GM23338 (cell line): ENCODE measurements at regions not wholly inside any gene's neighbourhood (a gene's known extent, or its start where the extent isn't known, plus 50 kb on each side); places are given as distances from the start of the nearest gene placed in this dataset.

Source experiments
- ATAC-seq: fragments of 200-7000 bp; cut with Tn5 transposase; 3 replicates; pipeline ENCODE4 v1.9.1; 2020
- DNase-seq: peaks from one replicate; pipeline ENCODE4 v3.0.0-alpha.2; 2015; ENCODE audit warnings: low spot score
- H2AFZ ChIP-seq: fragments of 200-600 bp; sonication (generic); 2 replicates; pipeline ENCODE4 v1.8.0; 2016; ENCODE audit warnings: antibody characterized with exemption, mild to moderate bottlenecking, moderate library complexity
- H3F3A ChIP-seq: fragments of 200-600 bp; sonication (generic); replicated peaks from 2 replicates; pipeline ENCODE4 v1.8.0; 2017; ENCODE audit warnings: antibody characterized with exemption, mixed run types, low read depth
- H3K27ac ChIP-seq: fragments of 200-600 bp; sonication (generic); 2 replicates; pipeline ENCODE4 v1.6.1; 2016; ENCODE audit warnings: low read depth
- H3K27me3 ChIP-seq: fragments of 200-600 bp; sonication (generic); 2 replicates; pipeline ENCODE4 v1.8.0; 2016; ENCODE audit warnings: mild to moderate bottlenecking, mixed run types, moderate library complexity; ENCODE audit not compliant: insufficient read depth
- H3K36me3 ChIP-seq: fragments of 200-600 bp; sonication (generic); 2 replicates; pipeline ENCODE4 v1.8.0; 2016; ENCODE audit warnings: mild to moderate bottlenecking; ENCODE audit not compliant: insufficient read depth
- H3K4me1 ChIP-seq: fragments of 200-600 bp; sonication (generic); 2 replicates; pipeline ENCODE4 v1.8.0; 2016; ENCODE audit warnings: mild to moderate bottlenecking, moderate library complexity; ENCODE audit not compliant: insufficient read depth
- H3K4me2 ChIP-seq: fragments of 200-600 bp; sonication (generic); 2 replicates; pipeline ENCODE4 v1.7.1; 2017; ENCODE audit warnings: mixed run types
- H3K4me3 ChIP-seq: fragments of 200-600 bp; sonication (generic); 2 replicates; pipeline ENCODE4 v1.6.1; 2016; ENCODE audit warnings: mixed run types
- H3K79me2 ChIP-seq: fragments of 200-600 bp; sonication (generic); replicated peaks from 2 replicates; pipeline ENCODE4 v1.8.0; 2017; ENCODE audit warnings: mild to moderate bottlenecking; ENCODE audit not compliant: insufficient read depth
- H3K9me2 ChIP-seq: fragments of 200-600 bp; sonication (generic); 2 replicates; pipeline ENCODE4 v1.8.0; 2017; ENCODE audit not compliant: insufficient read depth
- H4K20me1 ChIP-seq: fragments of 200-600 bp; sonication (generic); replicated peaks from 2 replicates; pipeline ENCODE4 v1.8.0; 2017; ENCODE audit warnings: mild to moderate bottlenecking; ENCODE audit not compliant: insufficient read depth
- H3K27ac Mint-ChIP-seq: 2 replicates; pipeline ENCODE4 v1.8.0; 2020; ENCODE audit warnings: inconsistent platforms, mild to moderate bottlenecking, moderate library complexity, mixed read lengths
- H3K27me3 Mint-ChIP-seq: 3 replicates; pipeline ENCODE4 v1.8.0; 2022; ENCODE audit warnings: low read depth, mild to moderate bottlenecking, moderate library complexity, mixed read lengths, inconsistent platforms; ENCODE audit not compliant: insufficient read depth, poor library complexity
- H3K36me3 Mint-ChIP-seq: 3 replicates; pipeline ENCODE4 v1.8.0; 2021; ENCODE audit warnings: low read depth, mild to moderate bottlenecking, inconsistent platforms, moderate library complexity, mixed read lengths
- H3K4me1 Mint-ChIP-seq: 3 replicates; pipeline ENCODE4 v1.8.0; 2020; ENCODE audit warnings: mild to moderate bottlenecking, inconsistent platforms, mixed read lengths
- H3K4me3 Mint-ChIP-seq: 3 replicates; pipeline ENCODE4 v1.8.0; 2021; ENCODE audit warnings: moderate library complexity, mild to moderate bottlenecking, inconsistent platforms, mixed read lengths
- H3K9me3 Mint-ChIP-seq: 3 replicates; pipeline ENCODE4 v1.8.0; 2020; ENCODE audit warnings: moderate library complexity, mild to moderate bottlenecking, inconsistent platforms, mixed read lengths
- CREB1 ChIP-seq: fragments of 250-450 bp; sonication (Bioruptor Pico); IDR thresholded peaks from 2 replicates; pipeline ENCODE4 v1.5.0; 2020; ENCODE audit warnings: low read depth, mild to moderate bottlenecking, moderate library complexity
- CTCF ChIP-seq, 2 experiments: fragments of 200-600 bp in 1 of 2; sonication (generic) in 1 of 2; conservative IDR thresholded peaks; 2 replicates each; pipeline versions ENCODE4 v1.5.1 to v1.6.1; 2016 to 2017; ENCODE audit warnings: antibody characterized with exemption in 2 of 2, low read depth in 2 of 2, mild to moderate bottlenecking in 2 of 2, moderate library complexity in 1 of 2
- JUNB ChIP-seq: IDR thresholded peaks from one replicate; pipeline ENCODE4 v1.6.1; 2016; ENCODE audit warnings: antibody characterized with exemption; ENCODE audit not compliant: unreplicated experiment
- ZNF331 ChIP-seq: fragments of 250-450 bp; sonication (Bioruptor Pico); IDR thresholded peaks from 2 replicates; pipeline ENCODE4 v1.5.0; 2020; ENCODE audit warnings: low read depth, mild to moderate bottlenecking, moderate library complexity
- ZNF462 ChIP-seq: fragments of 250-450 bp; sonication (Bioruptor Pico); IDR thresholded peaks from 2 replicates; pipeline ENCODE4 v1.5.0; 2020; ENCODE audit warnings: mild to moderate bottlenecking, moderate library complexity

GRCh38 chr13:34512817-34513216 lies 429.3 kb upstream of the NBEA start (continued):
- no peak for TF ChIP-seq ZNF462 (CRISPR knock-in tag)
- TF ChIP-seq ZNF331 = no peak
- TF ChIP-seq CTCF (conservative IDR thresholded peaks at IDR 0.05; ENCODE audit: low read depth in 2 of 2) = no peak

GRCh38 chr13:34513526-34513925 lies 428.5 kb upstream of the NBEA start:
- ATAC-seq (no peak), DNase-seq (no peak)
- Mint-ChIP-seq H3K4me1 (no peaks in the 10 kb centered on the region), H3K27me3 (no peaks in the 10 kb centered on the region), H3K9me3 (no peaks in the 10 kb centered on the region), H3K4me3 (no peak overlapping the region), H3K36me3 (no peaks in the 10 kb centered on the region), H3K27ac (no peak overlapping the region)
- no peaks in the 10 kb centered on the region for H3K79me2 ChIP-seq
- no peaks in the 10 kb centered on the region for H3K36me3 ChIP-seq
- no peaks in the 10 kb centered on the region for H3F3A ChIP-seq
- no peaks in the 10 kb centered on the region for H4K20me1 ChIP-seq
- no peak for TF ChIP-seq JUNB
- no peak for TF ChIP-seq CREB1 (CRISPR knock-in tag)
- no peak for TF ChIP-seq ZNF462 (CRISPR knock-in tag)
- H3K9me2 ChIP-seq = no peaks in the 10 kb centered on the region
- no peaks in the 10 kb centered on the region for H3K4me1 ChIP-seq
- H3K4me2 ChIP-seq = no peak overlapping the region
- H3K4me3 ChIP-seq = no peak overlapping the region
- no peak overlapping the region for H2AFZ ChIP-seq
- no peak overlapping the region for H3K27ac ChIP-seq
- H3K27me3 ChIP-seq = no peaks in the 10 kb centered on the region
